Calu3 (cell line): ENCODE measurements at regions not wholly inside any gene's neighbourhood (a gene's known extent, or its start where the extent isn't known, plus 50 kb on each side); places are given as distances from the start of the nearest gene placed in this dataset.
"Not testable (repeated sequence)": the region's sequence is repeated elsewhere in the genome, so short reads cannot be mapped to it uniquely, and the experiment has no call there.

Source experiments
- BruUV-seq: library from RNA; stranded (reverse); fragments of 400-500 nt; replicated peaks from 2 replicates; lab custom pipeline; 2021; lab: Mats Ljungman, UMichigan
- CTCF ChIA-PET: fragments of 300-600 bp; sonication (Branson Sonifier 250); formaldehyde crosslinking; loops from one replicate; lab custom pipeline; 2022; ENCODE audit warnings: antibody characterized with exemption; lab: Charles Lee
- DNase-seq: peaks from one replicate; pipeline ENCODE4 v3.0.0; 2022
- H3K27ac Mint-ChIP-seq: one replicate; pipeline ENCODE4 v1.8.0; 2022; ENCODE audit warnings: mixed read lengths; ENCODE audit not compliant: unreplicated experiment
- H3K27me3 Mint-ChIP-seq: one replicate; pipeline ENCODE4 v1.8.0; 2022; ENCODE audit warnings: mixed read lengths; ENCODE audit not compliant: unreplicated experiment
- H3K36me3 Mint-ChIP-seq: one replicate; pipeline ENCODE4 v1.8.0; 2022; ENCODE audit warnings: mild to moderate bottlenecking, moderate library complexity, mixed read lengths; ENCODE audit not compliant: insufficient read depth, unreplicated experiment
- H3K4me1 Mint-ChIP-seq: one replicate; pipeline ENCODE4 v1.8.0; 2022; ENCODE audit warnings: mild to moderate bottlenecking, low read depth, mixed read lengths; ENCODE audit not compliant: unreplicated experiment
- H3K4me3 Mint-ChIP-seq: one replicate; pipeline ENCODE4 v1.8.0; 2022; ENCODE audit warnings: mild to moderate bottlenecking, low read depth, moderate library complexity, mixed read lengths; ENCODE audit not compliant: unreplicated experiment
- H3K9me3 Mint-ChIP-seq: one replicate; pipeline ENCODE4 v1.8.0; 2022; ENCODE audit warnings: low read depth, mixed read lengths; ENCODE audit not compliant: unreplicated experiment
- intact Hi-C: fragments of 100-400 bp; cut with micrococcal nuclease; formaldehyde crosslinking; loops from one replicate; pipeline ENCODE4 v1.10.0; 2022; ENCODE audit not compliant: unreplicated experiment
- TF ChIP-seq, protein P1 (sequence below): fragments of 200-600 bp; IDR thresholded peaks from one replicate; pipeline ENCODE4 v1.8.0; 2022; ENCODE audit warnings: antibody characterized with exemption; ENCODE audit not compliant: unreplicated experiment

DNA sequence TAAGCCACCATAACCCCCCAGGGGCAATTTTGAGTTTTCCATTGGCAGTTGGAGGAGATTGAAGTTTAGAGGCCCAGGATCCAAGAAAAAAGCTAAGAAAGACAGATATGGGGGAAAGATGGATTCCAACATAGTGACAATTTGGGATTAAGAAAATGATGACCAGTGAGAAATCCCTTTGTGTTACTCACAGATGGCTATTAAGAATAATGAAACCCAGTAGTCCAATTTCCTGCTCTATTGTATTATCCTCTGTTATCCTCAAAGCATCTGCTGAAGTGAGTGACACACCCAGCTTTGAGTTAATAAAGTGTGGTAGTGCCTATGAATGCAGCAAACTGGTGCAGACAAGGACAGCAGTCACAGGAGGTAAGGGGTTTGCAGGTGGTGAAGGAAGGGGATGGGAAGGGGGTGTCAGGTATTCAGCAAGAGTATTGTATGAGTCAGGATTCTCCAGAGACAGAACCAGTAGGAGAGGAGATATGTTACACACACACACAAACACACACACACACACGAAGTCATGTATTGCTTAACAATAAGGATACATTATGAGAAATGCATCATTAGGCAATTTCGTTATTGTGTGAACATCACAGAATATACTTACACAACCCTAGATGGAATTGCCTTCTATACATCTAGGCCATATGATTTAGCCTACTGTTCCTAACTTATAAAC lies 112.4 kb upstream of the VANGL1 start:
- H3K27me3 Mint-ChIP-seq = no peaks in the 10 kb centered on the region
- CTCF ChIA-PET = no interaction called here
- no TSS peak for BruUV-seq
- peaks cover 16% of the 10 kb centered on the region for H3K4me1 Mint-ChIP-seq
- no peaks in the 10 kb centered on the region for H3K36me3 Mint-ChIP-seq
- no peak overlapping the region for H3K27ac Mint-ChIP-seq
- TF ChIP-seq, protein P1, sequence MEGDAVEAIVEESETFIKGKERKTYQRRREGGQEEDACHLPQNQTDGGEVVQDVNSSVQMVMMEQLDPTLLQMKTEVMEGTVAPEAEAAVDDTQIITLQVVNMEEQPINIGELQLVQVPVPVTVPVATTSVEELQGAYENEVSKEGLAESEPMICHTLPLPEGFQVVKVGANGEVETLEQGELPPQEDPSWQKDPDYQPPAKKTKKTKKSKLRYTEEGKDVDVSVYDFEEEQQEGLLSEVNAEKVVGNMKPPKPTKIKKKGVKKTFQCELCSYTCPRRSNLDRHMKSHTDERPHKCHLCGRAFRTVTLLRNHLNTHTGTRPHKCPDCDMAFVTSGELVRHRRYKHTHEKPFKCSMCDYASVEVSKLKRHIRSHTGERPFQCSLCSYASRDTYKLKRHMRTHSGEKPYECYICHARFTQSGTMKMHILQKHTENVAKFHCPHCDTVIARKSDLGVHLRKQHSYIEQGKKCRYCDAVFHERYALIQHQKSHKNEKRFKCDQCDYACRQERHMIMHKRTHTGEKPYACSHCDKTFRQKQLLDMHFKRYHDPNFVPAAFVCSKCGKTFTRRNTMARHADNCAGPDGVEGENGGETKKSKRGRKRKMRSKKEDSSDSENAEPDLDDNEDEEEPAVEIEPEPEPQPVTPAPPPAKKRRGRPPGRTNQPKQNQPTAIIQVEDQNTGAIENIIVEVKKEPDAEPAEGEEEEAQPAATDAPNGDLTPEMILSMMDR = no peak
- intact Hi-C loops = no loop called here
- no peaks in the 10 kb centered on the region for H3K9me3 Mint-ChIP-seq
- no peak for DNase-seq
- H3K4me3 Mint-ChIP-seq = no peak overlapping the region

DNA sequence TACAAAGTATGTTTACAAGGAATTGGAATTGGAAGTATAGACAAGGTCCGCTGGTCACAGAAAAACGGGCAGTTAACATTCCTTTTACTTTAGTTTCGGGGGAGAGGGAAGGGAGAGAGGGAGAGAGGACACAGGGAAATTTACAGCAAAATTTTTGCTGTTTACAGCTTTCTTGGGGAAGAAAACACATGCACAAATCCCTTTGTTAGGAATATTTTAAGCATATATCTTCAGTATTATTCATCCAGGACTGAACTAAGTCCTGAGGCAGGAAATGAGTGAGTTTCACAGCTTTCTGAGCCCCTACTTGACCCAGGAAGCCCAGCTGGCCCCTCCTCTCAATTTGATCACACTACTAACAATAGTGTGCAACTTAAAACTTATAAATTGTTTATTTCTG lies 113.4 kb upstream of the VANGL1 start:
- H3K9me3 Mint-ChIP-seq, H3K4me3 Mint-ChIP-seq, intact Hi-C loops, DNase-seq, BruUV-seq, H3K27ac Mint-ChIP-seq, H3K36me3 Mint-ChIP-seq, CTCF ChIA-PET, H3K27me3 Mint-ChIP-seq: not testable (repeated sequence)
- H3K4me1 Mint-ChIP-seq = peaks cover 17% of the 10 kb centered on the region

DNA sequence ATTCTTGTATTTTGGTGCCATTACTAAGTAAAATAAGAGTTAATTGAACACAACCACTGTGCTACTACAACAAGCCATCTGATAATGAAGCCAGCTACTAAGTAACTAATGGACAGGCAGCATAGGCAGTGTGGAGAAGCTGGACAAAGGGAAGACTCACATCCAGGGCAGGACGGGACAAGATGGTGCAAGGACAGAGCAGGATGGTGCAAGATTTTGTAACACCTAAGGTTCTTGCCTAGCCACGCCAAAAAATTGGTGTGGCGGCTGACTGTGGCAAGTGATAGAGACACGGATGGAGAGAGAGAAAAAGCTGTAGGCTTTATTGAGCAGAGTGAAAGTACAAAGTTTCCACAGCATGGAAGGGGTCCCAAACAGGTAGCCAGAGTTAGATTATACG lies 114.0 kb upstream of the VANGL1 start:
- Mint-ChIP-seq H3K4me1 (peaks cover 17% of the 10 kb centered on the region), H3K27ac (no peak overlapping the region), H3K9me3 (no peaks in the 10 kb centered on the region), H3K36me3 (no peaks in the 10 kb centered on the region), H3K27me3 (no peaks in the 10 kb centered on the region), H3K4me3 (no peak overlapping the region)
- no TSS peak for BruUV-seq
- intact Hi-C loops = no loop called here
- TF ChIP-seq, protein P1 = no peak
- no peak for DNase-seq
- CTCF ChIA-PET = no interaction called here

DNA sequence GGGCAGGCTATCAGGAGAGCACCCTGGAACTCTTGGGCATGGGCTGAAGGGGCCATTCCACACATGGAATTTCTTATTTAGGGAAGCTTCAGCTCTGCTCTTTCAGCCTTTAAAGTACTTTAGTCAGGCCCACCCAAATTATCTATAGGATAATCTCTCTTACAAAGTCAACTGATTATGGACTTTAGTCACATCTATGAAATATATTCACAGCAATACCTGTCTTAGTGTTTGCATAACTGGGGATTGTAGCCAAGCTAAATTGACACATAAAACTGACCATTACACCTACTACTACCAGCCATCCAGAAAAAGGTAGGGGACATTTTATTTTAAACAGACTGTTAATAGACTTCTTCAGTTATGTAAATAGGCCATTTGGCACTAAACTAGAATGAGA lies 114.9 kb upstream of the VANGL1 start:
- Mint-ChIP-seq H3K4me3 (no peak overlapping the region), H3K4me1 (peaks cover 17% of the 10 kb centered on the region), H3K36me3 (no peaks in the 10 kb centered on the region), H3K9me3 (no peaks in the 10 kb centered on the region), H3K27ac (no peak overlapping the region), H3K27me3 (no peaks in the 10 kb centered on the region)
- no TSS peak for BruUV-seq
- intact Hi-C loops = no loop called here
- TF ChIP-seq, protein P1 = no peak
- no peak for DNase-seq
- CTCF ChIA-PET = no interaction called here

DNA sequence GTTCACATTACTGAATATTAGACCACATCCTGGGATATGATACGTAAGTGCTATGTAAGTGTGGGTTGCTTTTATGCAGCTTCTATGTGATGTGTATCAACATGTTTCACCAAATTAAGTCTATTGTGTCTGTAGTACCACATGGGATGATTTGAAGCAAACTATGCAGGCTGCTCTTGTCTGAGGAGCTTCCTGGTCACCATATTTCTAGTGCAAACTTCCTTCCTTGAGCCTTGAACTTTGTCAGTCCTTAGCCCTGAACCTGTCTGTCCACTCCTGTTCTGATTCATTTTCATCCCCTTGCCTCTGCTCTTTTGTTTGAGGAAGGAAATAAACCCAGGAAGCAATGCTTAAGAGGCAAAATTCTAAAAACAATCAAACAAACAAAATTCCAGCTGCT lies 117.5 kb upstream of the VANGL1 start:
- Mint-ChIP-seq H3K4me1 (peaks cover 17% of the 10 kb centered on the region), H3K9me3 (peaks cover 3% of the 10 kb centered on the region), H3K4me3 (no peak overlapping the region), H3K36me3 (no peaks in the 10 kb centered on the region), H3K27ac (no peak overlapping the region), H3K27me3 (no peaks in the 10 kb centered on the region)
- TF ChIP-seq, protein P1 = no peak
- intact Hi-C loops = no loop called here
- no TSS peak for BruUV-seq
- CTCF ChIA-PET = no interaction called here
- peak; percentile 8 for DNase-seq
